ENCODE measurements at regions not wholly inside any gene's neighbourhood (a gene's known extent, or its start where the extent isn't known, plus 50 kb on each side); places are given as distances from the start of the nearest gene placed in this dataset.

- H3K27ac Mint-ChIP-seq, result no peak overlapping the region
- no peaks in the 10 kb centered on the region for H3K36me3 Mint-ChIP-seq
These were observed 229.7 kb upstream of the MOCS1 start for GRCh38 chr6:40163924-40164323.

GRCh38 chr6:40162074-40162473 is 227.8 kb upstream of the MOCS1 start:
- no peaks in the 10 kb centered on the region for H3K9me3 ChIP-seq (ENCODE audit: low read length)
- H3K4me1 ChIP-seq (ENCODE audit: insufficient read depth, low read length), result no peaks in the 10 kb centered on the region
- no peaks in the 10 kb centered on the region for H3K27me3 ChIP-seq (ENCODE audit: insufficient read depth, low read length, poor library complexity, severe bottlenecking)
- no peak overlapping the region for H3K4me3 ChIP-seq (ENCODE audit: low read length)
- CTCF ChIA-PET, result interaction anchor here (1.3 kb wide), 1 partner anchor 12 kb away, joined by 4 read pairs; no protein-coding TSS in a partner anchor
- H3K27ac ChIP-seq (ENCODE audit: low read depth, low read length), result no peak overlapping the region
- H3K4me1 Mint-ChIP-seq, result no peaks in the 10 kb centered on the region
- peaks cover 0 to 7% of the 10 kb centered on the region in 2 donors for H3K27me3 Mint-ChIP-seq
- H3K27ac Mint-ChIP-seq, result no peak overlapping the region
- no peaks in the 10 kb centered on the region for H3K36me3 ChIP-seq (ENCODE audit: insufficient read depth, low read length)
- POLR2A ChIA-PET, result no interaction called here
- DNase-seq, result no peak
- H3K9me3 Mint-ChIP-seq, result peaks cover 0 to 2% (median 0%) of the 10 kb centered on the region in 5 donors
- no peak overlapping the region for H3K4me3 Mint-ChIP-seq
- H3K36me3 Mint-ChIP-seq, result no peaks in the 10 kb centered on the region

More at GRCh38 chr6:40163924-40164323, 229.7 kb upstream of the MOCS1 start:
- Histone ChIP-seq H3K4me1 (ENCODE audit: insufficient read depth, low read length) (no peaks in the 10 kb centered on the region), H3K36me3 (ENCODE audit: insufficient read depth, low read length) (no peaks in the 10 kb centered on the region), H3K27ac (ENCODE audit: low read depth, low read length) (no peak overlapping the region), H3K4me3 (ENCODE audit: low read length) (no peak overlapping the region), H3K27me3 (ENCODE audit: insufficient read depth, low read length, poor library complexity, severe bottlenecking) (no peaks in the 10 kb centered on the region), H3K9me3 (ENCODE audit: low read length) (no peaks in the 10 kb centered on the region)
- H3K4me3 Mint-ChIP-seq, result no peak overlapping the region
- CTCF ChIA-PET, result no interaction called here
- peaks cover 0 to 2% (median 0%) of the 10 kb centered on the region in 5 donors for H3K9me3 Mint-ChIP-seq
- no peaks in the 10 kb centered on the region for H3K4me1 Mint-ChIP-seq
- POLR2A ChIA-PET, result no interaction called here
- peaks cover 0 to 8% of the 10 kb centered on the region in 2 donors for H3K27me3 Mint-ChIP-seq
- no peak for DNase-seq

- CTCF ChIA-PET, result interaction anchor here (1.3 kb wide), 1 partner anchor 13 kb away, joined by 4 read pairs; no protein-coding TSS in a partner anchor
- no peaks in the 10 kb centered on the region for H3K4me1 Mint-ChIP-seq
These were observed 226.6 kb upstream of the MOCS1 start for GRCh38 chr6:40160826-40161225.

GRCh38 chr6:40159865-40160264 is 225.6 kb upstream of the MOCS1 start:
- H3K4me3 ChIP-seq (ENCODE audit: low read length), result no peak overlapping the region
- Mint-ChIP-seq H3K4me1 (no peaks in the 10 kb centered on the region), H3K27me3 (peaks cover 4 to 6% of the 10 kb centered on the region in 2 donors), H3K27ac (no peak overlapping the region), H3K4me3 (no peak overlapping the region), H3K36me3 (no peaks in the 10 kb centered on the region), H3K9me3 (no peaks in the 10 kb centered on the region)
- no peaks in the 10 kb centered on the region for H3K36me3 ChIP-seq (ENCODE audit: insufficient read depth, low read length)
- POLR2A ChIA-PET, result no interaction called here
- H3K27ac ChIP-seq (ENCODE audit: low read depth, low read length), result no peak overlapping the region
- CTCF ChIA-PET, result no interaction called here
- no peaks in the 10 kb centered on the region for H3K27me3 ChIP-seq (ENCODE audit: insufficient read depth, low read length, poor library complexity, severe bottlenecking)
- no peaks in the 10 kb centered on the region for H3K9me3 ChIP-seq (ENCODE audit: low read length)
- no peaks in the 10 kb centered on the region for H3K4me1 ChIP-seq (ENCODE audit: insufficient read depth, low read length)
- no peak for DNase-seq

More at GRCh38 chr6:40160826-40161225, 226.6 kb upstream of the MOCS1 start:
- no peak for DNase-seq
- no peak overlapping the region for H3K4me3 ChIP-seq (ENCODE audit: low read length)
- no peak overlapping the region for H3K4me3 Mint-ChIP-seq
- no peaks in the 10 kb centered on the region for H3K9me3 Mint-ChIP-seq
- H3K27me3 ChIP-seq (ENCODE audit: insufficient read depth, low read length, poor library complexity, severe bottlenecking), result no peaks in the 10 kb centered on the region
- peaks cover 2 to 6% of the 10 kb centered on the region in 2 donors for H3K27me3 Mint-ChIP-seq
- no peak overlapping the region for H3K27ac Mint-ChIP-seq
- H3K4me1 ChIP-seq (ENCODE audit: insufficient read depth, low read length), result no peaks in the 10 kb centered on the region
- H3K9me3 ChIP-seq (ENCODE audit: low read length), result no peaks in the 10 kb centered on the region
- POLR2A ChIA-PET, result no interaction called here
- H3K36me3 ChIP-seq (ENCODE audit: insufficient read depth, low read length), result no peaks in the 10 kb centered on the region
- H3K36me3 Mint-ChIP-seq, result no peaks in the 10 kb centered on the region
- no peak overlapping the region for H3K27ac ChIP-seq (ENCODE audit: low read depth, low read length)

GRCh38 chr6:40152701-40153436 is 218.6 kb upstream of the MOCS1 start:
- no peak for DNase-seq
- no peak overlapping the region for H3K4me3 ChIP-seq (ENCODE audit: low read length)
- H3K36me3 ChIP-seq (ENCODE audit: insufficient read depth, low read length), result no peaks in the 10 kb centered on the region
- no peaks in the 10 kb centered on the region for H3K27me3 ChIP-seq (ENCODE audit: insufficient read depth, low read length, poor library complexity, severe bottlenecking)
- H3K27ac ChIP-seq (ENCODE audit: low read depth, low read length), result no peak overlapping the region
- Mint-ChIP-seq H3K27me3 (peaks cover 0 to 4% of the 10 kb centered on the region in 2 donors), H3K27ac (no peak overlapping the region), H3K4me1 (no peaks in the 10 kb centered on the region), H3K9me3 (no peaks in the 10 kb centered on the region), H3K4me3 (no peak overlapping the region), H3K36me3 (no peaks in the 10 kb centered on the region)
- H3K4me1 ChIP-seq (ENCODE audit: insufficient read depth, low read length), result no peaks in the 10 kb centered on the region
- H3K9me3 ChIP-seq (ENCODE audit: low read length), result no peaks in the 10 kb centered on the region
- ChIA-PET CTCF (no interaction called here), POLR2A (no interaction called here)

GRCh38 chr6:40152196-40152595 is 217.9 kb upstream of the MOCS1 start:
- Histone ChIP-seq H3K27me3 (ENCODE audit: insufficient read depth, low read length, poor library complexity, severe bottlenecking) (no peaks in the 10 kb centered on the region), H3K36me3 (ENCODE audit: insufficient read depth, low read length) (no peaks in the 10 kb centered on the region), H3K4me3 (ENCODE audit: low read length) (no peak overlapping the region), H3K27ac (ENCODE audit: low read depth, low read length) (no peak overlapping the region), H3K4me1 (ENCODE audit: insufficient read depth, low read length) (no peaks in the 10 kb centered on the region), H3K9me3 (ENCODE audit: low read length) (no peaks in the 10 kb centered on the region)
- ChIA-PET CTCF (no interaction called here), POLR2A (no interaction called here)
- no peak overlapping the region for H3K4me3 Mint-ChIP-seq
- peaks cover 0 to 4% of the 10 kb centered on the region in 2 donors for H3K27me3 Mint-ChIP-seq
- H3K27ac Mint-ChIP-seq, result no peak overlapping the region
- no peaks in the 10 kb centered on the region for H3K4me1 Mint-ChIP-seq
- no peaks in the 10 kb centered on the region for H3K9me3 Mint-ChIP-seq
- H3K36me3 Mint-ChIP-seq, result no peaks in the 10 kb centered on the region
- no peak for DNase-seq

GRCh38 chr6:40148882-40149573 is 214.8 kb upstream of the MOCS1 start:
- no peaks in the 10 kb centered on the region for H3K4me1 Mint-ChIP-seq
- H3K9me3 ChIP-seq (ENCODE audit: low read length), result no peaks in the 10 kb centered on the region
- H3K36me3 ChIP-seq (ENCODE audit: insufficient read depth, low read length), result no peaks in the 10 kb centered on the region
- H3K4me3 Mint-ChIP-seq, result no peak overlapping the region
- H3K27me3 ChIP-seq (ENCODE audit: insufficient read depth, low read length, poor library complexity, severe bottlenecking), result no peaks in the 10 kb centered on the region
- H3K9me3 Mint-ChIP-seq, result no peaks in the 10 kb centered on the region
- no peak overlapping the region for H3K27ac ChIP-seq (ENCODE audit: low read depth, low read length)
- no peaks in the 10 kb centered on the region for H3K4me1 ChIP-seq (ENCODE audit: insufficient read depth, low read length)
- no peak for DNase-seq
- no peaks in the 10 kb centered on the region for H3K36me3 Mint-ChIP-seq
- no peak overlapping the region for H3K27ac Mint-ChIP-seq
- ChIA-PET CTCF (no interaction called here), POLR2A (no interaction called here)
- H3K4me3 ChIP-seq (ENCODE audit: low read length), result no peak overlapping the region
- H3K27me3 Mint-ChIP-seq, result no peaks in the 10 kb centered on the region

GRCh38 chr6:40146902-40147301 is 212.6 kb upstream of the MOCS1 start:
- no peak overlapping the region for H3K4me3 Mint-ChIP-seq
- H3K9me3 Mint-ChIP-seq, result no peaks in the 10 kb centered on the region
- no peaks in the 10 kb centered on the region for H3K36me3 Mint-ChIP-seq
- no peak overlapping the region for H3K27ac ChIP-seq (ENCODE audit: low read depth, low read length)
- no peaks in the 10 kb centered on the region for H3K27me3 ChIP-seq (ENCODE audit: insufficient read depth, low read length, poor library complexity, severe bottlenecking)
- ChIA-PET POLR2A (no interaction called here), CTCF (no interaction called here)
- no peaks in the 10 kb centered on the region for H3K27me3 Mint-ChIP-seq
- H3K4me3 ChIP-seq (ENCODE audit: low read length), result no peak overlapping the region
- H3K27ac Mint-ChIP-seq, result no peak overlapping the region
- no peaks in the 10 kb centered on the region for H3K36me3 ChIP-seq (ENCODE audit: insufficient read depth, low read length)
- no peaks in the 10 kb centered on the region for H3K4me1 ChIP-seq (ENCODE audit: insufficient read depth, low read length)
- no peaks in the 10 kb centered on the region for H3K4me1 Mint-ChIP-seq
- H3K9me3 ChIP-seq (ENCODE audit: low read length), result no peaks in the 10 kb centered on the region
- no peak for DNase-seq

All from CD8-positive, alpha-beta memory T cell (primary cell).